GM10266 (cell line): ENCODE measurements at regions not wholly inside any gene's neighbourhood (a gene's known extent, or its start where the extent isn't known, plus 50 kb on each side); places are given as distances from the start of the nearest gene placed in this dataset.

ENCODE experiments used
- DNase-seq: peaks from one replicate; pipeline ENCODE4 v3.0.0; 2012; ENCODE audit errors: extremely low spot score
- CTCF ChIP-seq: IDR thresholded peaks from 2 replicates; pipeline ENCODE4 v1.5.1; 2012; ENCODE audit warnings: mild to moderate bottlenecking, low read depth; ENCODE audit not compliant: control insufficient read depth, insufficient read depth; ENCODE audit errors: missing control alignments

- no peak for DNase-seq
- no peak for TF ChIP-seq CTCF
Observed at GRCh38 chr11:43035086-43035485, 276.7 kb upstream of the API5 start.

DNA sequence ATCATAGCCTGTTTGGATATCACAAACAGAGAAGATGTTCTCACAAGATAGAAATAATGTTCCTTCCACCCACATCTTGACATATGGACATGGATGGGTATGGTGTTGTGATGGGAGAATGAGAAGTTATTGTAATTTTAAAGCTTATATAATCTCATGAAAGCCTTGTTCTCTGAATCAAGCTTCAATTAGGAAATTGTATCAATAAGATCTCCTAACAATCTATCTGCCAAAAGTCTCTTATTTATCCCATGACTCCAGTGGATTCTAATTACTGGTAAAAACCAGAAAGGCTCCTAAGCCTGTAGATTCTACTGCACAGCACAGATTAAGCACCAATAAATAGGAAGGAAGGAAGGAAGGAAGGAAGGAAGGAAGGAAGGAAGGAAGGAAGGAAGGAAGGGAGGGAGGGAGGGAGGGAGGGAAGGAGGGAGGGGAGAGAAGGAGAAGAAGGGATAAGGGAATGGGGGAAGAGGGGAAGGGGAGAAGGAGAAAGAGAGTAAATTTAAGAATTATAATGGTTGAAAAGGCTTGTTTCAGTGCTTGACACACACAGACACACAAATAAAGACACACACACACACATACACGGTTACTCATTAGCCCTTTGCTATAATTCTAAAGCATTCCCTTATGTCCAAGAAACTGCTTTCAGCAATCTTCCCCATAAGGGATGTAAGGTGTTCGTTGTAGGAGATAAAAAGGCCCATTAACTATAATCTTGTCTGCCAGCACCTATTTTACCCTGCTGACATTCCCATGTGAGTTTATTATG lies 258.0 kb upstream of the API5 start:
- DNase-seq, result no peak
- TF ChIP-seq CTCF, result no peak

GRCh38 chr11:43067681-43068080 lies 244.1 kb upstream of the API5 start:
- DNase-seq, result no peak
- TF ChIP-seq CTCF, result no peak

GRCh38 chr11:43071338-43071737 lies 240.5 kb upstream of the API5 start:
- no peak for TF ChIP-seq CTCF
- DNase-seq, result no peak

DNA sequence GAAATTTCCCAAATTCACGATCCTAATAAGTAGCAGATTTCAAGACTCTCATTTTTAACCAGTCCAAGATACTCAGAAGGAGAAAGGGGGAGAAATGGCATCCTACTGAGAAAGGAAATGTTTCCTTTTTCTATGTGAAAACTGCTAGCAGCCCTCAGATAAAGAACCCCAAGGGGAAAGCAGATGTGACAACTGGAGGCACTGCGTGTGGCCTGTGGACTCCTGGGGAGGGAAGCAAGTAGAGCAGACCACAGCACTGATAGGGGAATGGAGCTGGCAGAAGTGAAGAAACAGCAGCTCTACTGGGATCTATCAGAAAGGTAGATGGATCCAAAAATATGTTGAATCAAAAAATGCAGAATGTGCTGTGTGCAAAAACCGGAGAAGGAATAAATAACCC lies 239.7 kb upstream of the API5 start:
- no peak for DNase-seq
- TF ChIP-seq CTCF, result no peak

GRCh38 chr11:43072911-43073310 lies 238.9 kb upstream of the API5 start:
- no peak for TF ChIP-seq CTCF
- no peak for DNase-seq

- no peak for DNase-seq
- no peak for TF ChIP-seq CTCF
Observed at GRCh38 chr11:43074810-43075209, 237.0 kb upstream of the API5 start.
